ENCODE measurements at regions not wholly inside any gene's neighbourhood (a gene's known extent, or its start where the extent isn't known, plus 50 kb on each side); places are given as distances from the start of the nearest gene placed in this dataset.

GRCh38 chr3:157618075-157618760 lies 115.0 kb upstream of the VEPH1 start:
- Histone ChIP-seq H3K27ac (ENCODE audit: insufficient read depth, low read length) (no peak overlapping the region), H3K79me2 (ENCODE audit: control insufficient read depth, insufficient read depth, low read length) (no peaks in the 10 kb centered on the region), H3K9ac (ENCODE audit: insufficient read depth, low read length) (no peak overlapping the region), H3K4me3 (replicated peaks in 1 of 4; ENCODE audit: control extremely low read depth in 1 of 4, insufficient read depth in 1 of 4, low read depth in 3 of 4, low read length in 4 of 4) (no peak overlapping the region), H3K36me3 (ENCODE audit: control insufficient read depth, insufficient read depth, low read length) (no peaks in the 10 kb centered on the region), H3K4me2 (ENCODE audit: extremely low read depth, insufficient read depth, low read length) (no peak overlapping the region), H2AFZ (ENCODE audit: low read length) (no peak overlapping the region), H4K20me1 (ENCODE audit: control insufficient read depth, extremely low read depth, insufficient read depth, low read length) (no peaks in the 10 kb centered on the region), H3K9me3 (ENCODE audit: control insufficient read depth, insufficient read depth, low read depth, low read length) (no peaks in the 10 kb centered on the region), H3K4me1 (ENCODE audit: control insufficient read depth, extremely low read depth, insufficient read depth, low read length) (no peaks in the 10 kb centered on the region), H3K27me3 (ENCODE audit: control insufficient read depth, insufficient read depth, low read length) (no peaks in the 10 kb centered on the region)
- TF ChIP-seq EZH2 (IDR thresholded peaks at IDR 0.05; ENCODE audit: low read length, missing control alignments), result no peak
- TF ChIP-seq, protein P1, sequence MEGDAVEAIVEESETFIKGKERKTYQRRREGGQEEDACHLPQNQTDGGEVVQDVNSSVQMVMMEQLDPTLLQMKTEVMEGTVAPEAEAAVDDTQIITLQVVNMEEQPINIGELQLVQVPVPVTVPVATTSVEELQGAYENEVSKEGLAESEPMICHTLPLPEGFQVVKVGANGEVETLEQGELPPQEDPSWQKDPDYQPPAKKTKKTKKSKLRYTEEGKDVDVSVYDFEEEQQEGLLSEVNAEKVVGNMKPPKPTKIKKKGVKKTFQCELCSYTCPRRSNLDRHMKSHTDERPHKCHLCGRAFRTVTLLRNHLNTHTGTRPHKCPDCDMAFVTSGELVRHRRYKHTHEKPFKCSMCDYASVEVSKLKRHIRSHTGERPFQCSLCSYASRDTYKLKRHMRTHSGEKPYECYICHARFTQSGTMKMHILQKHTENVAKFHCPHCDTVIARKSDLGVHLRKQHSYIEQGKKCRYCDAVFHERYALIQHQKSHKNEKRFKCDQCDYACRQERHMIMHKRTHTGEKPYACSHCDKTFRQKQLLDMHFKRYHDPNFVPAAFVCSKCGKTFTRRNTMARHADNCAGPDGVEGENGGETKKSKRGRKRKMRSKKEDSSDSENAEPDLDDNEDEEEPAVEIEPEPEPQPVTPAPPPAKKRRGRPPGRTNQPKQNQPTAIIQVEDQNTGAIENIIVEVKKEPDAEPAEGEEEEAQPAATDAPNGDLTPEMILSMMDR (conservative IDR thresholded peaks at IDR 0.05 in 1 of 2, IDR thresholded peaks at IDR 0.05 in 1 of 2; ENCODE audit: low read depth in 1 of 2, low read length in 2 of 2), result peak; percentile 36 to 61
- DNase-seq (ENCODE audit: low read depth in 2 of 2), result peak; percentile 79 to 83

GRCh38 chr3:157614896-157615295 lies 111.7 kb upstream of the VEPH1 start:
- Histone ChIP-seq H3K9me3 (ENCODE audit: control insufficient read depth, insufficient read depth, low read depth, low read length) (no peaks in the 10 kb centered on the region), H4K20me1 (ENCODE audit: control insufficient read depth, extremely low read depth, insufficient read depth, low read length) (no peaks in the 10 kb centered on the region), H3K27me3 (ENCODE audit: control insufficient read depth, insufficient read depth, low read length) (no peaks in the 10 kb centered on the region), H3K4me2 (ENCODE audit: extremely low read depth, insufficient read depth, low read length) (no peak overlapping the region), H2AFZ (ENCODE audit: low read length) (no peak overlapping the region), H3K4me1 (ENCODE audit: control insufficient read depth, extremely low read depth, insufficient read depth, low read length) (no peaks in the 10 kb centered on the region), H3K27ac (ENCODE audit: insufficient read depth, low read length) (no peak overlapping the region), H3K36me3 (ENCODE audit: control insufficient read depth, insufficient read depth, low read length) (no peaks in the 10 kb centered on the region), H3K9ac (ENCODE audit: insufficient read depth, low read length) (no peak overlapping the region), H3K4me3 (replicated peaks in 1 of 4; ENCODE audit: control extremely low read depth in 1 of 4, insufficient read depth in 1 of 4, low read depth in 3 of 4, low read length in 4 of 4) (no peak overlapping the region), H3K79me2 (ENCODE audit: control insufficient read depth, insufficient read depth, low read length) (no peaks in the 10 kb centered on the region)
- no peak for DNase-seq (ENCODE audit: low read depth in 2 of 2)
- TF ChIP-seq, protein P1 (conservative IDR thresholded peaks at IDR 0.05 in 1 of 2, IDR thresholded peaks at IDR 0.05 in 1 of 2; ENCODE audit: low read depth in 1 of 2, low read length in 2 of 2), result no peak
- no peak for TF ChIP-seq EZH2 (IDR thresholded peaks at IDR 0.05; ENCODE audit: low read length, missing control alignments)

DNA sequence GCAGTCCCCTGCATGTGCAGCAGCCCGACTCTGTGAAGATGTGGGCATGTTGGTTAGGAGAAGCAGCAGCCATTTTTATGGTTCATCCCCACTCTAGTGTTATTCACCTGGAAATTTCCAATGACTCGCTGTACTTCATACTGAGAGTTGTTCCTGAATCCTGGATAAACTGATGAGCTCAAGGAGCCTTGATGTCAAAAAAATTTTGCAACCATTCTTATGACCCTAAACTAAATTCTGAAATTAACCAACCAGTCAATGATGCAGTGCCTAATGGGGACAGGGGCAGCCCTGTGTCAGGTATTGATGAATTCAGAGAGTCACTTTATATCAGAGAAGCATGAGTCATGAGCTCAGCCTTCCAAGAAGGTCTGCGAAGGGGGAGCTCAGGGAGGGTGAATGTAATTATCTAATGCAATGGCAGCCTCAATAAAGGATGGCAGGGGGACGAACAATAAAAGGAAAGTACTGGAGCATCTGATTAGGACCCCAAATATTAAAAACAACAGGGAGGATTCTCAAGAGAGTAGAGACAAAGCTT lies 108.4 kb upstream of the VEPH1 start:
- H4K20me1 ChIP-seq (ENCODE audit: control insufficient read depth, extremely low read depth, insufficient read depth, low read length), result no peaks in the 10 kb centered on the region
- H2AFZ ChIP-seq (ENCODE audit: low read length), result no peak overlapping the region
- H3K36me3 ChIP-seq (ENCODE audit: control insufficient read depth, insufficient read depth, low read length), result no peaks in the 10 kb centered on the region
- no peaks in the 10 kb centered on the region for H3K27me3 ChIP-seq (ENCODE audit: control insufficient read depth, insufficient read depth, low read length)
- no peaks in the 10 kb centered on the region for H3K79me2 ChIP-seq (ENCODE audit: control insufficient read depth, insufficient read depth, low read length)
- no peak overlapping the region for H3K9ac ChIP-seq (ENCODE audit: insufficient read depth, low read length)
- H3K4me1 ChIP-seq (ENCODE audit: control insufficient read depth, extremely low read depth, insufficient read depth, low read length), result no peaks in the 10 kb centered on the region
- no peak overlapping the region for H3K27ac ChIP-seq (ENCODE audit: insufficient read depth, low read length)
- peak in 1 of 2 donors; percentile 18 for DNase-seq (ENCODE audit: low read depth in 2 of 2)
- no peaks in the 10 kb centered on the region for H3K9me3 ChIP-seq (ENCODE audit: control insufficient read depth, insufficient read depth, low read depth, low read length)
- TF ChIP-seq EZH2 (IDR thresholded peaks at IDR 0.05; ENCODE audit: low read length, missing control alignments), result no peak
- TF ChIP-seq, protein P1 (conservative IDR thresholded peaks at IDR 0.05 in 1 of 2, IDR thresholded peaks at IDR 0.05 in 1 of 2; ENCODE audit: low read depth in 1 of 2, low read length in 2 of 2), result no peak
- no peak overlapping the region for H3K4me2 ChIP-seq (ENCODE audit: extremely low read depth, insufficient read depth, low read length)
- H3K4me3 ChIP-seq (replicated peaks in 1 of 4; ENCODE audit: control extremely low read depth in 1 of 4, insufficient read depth in 1 of 4, low read depth in 3 of 4, low read length in 4 of 4), result no peak overlapping the region
